ENCODE measurements at regions not wholly inside any gene's neighbourhood (a gene's known extent, or its start where the extent isn't known, plus 50 kb on each side); places are given as distances from the start of the nearest gene placed in this dataset.
"Not testable (repeated sequence)": the region's sequence is repeated elsewhere in the genome, so short reads cannot be mapped to it uniquely, and the experiment has no call there.

DNA sequence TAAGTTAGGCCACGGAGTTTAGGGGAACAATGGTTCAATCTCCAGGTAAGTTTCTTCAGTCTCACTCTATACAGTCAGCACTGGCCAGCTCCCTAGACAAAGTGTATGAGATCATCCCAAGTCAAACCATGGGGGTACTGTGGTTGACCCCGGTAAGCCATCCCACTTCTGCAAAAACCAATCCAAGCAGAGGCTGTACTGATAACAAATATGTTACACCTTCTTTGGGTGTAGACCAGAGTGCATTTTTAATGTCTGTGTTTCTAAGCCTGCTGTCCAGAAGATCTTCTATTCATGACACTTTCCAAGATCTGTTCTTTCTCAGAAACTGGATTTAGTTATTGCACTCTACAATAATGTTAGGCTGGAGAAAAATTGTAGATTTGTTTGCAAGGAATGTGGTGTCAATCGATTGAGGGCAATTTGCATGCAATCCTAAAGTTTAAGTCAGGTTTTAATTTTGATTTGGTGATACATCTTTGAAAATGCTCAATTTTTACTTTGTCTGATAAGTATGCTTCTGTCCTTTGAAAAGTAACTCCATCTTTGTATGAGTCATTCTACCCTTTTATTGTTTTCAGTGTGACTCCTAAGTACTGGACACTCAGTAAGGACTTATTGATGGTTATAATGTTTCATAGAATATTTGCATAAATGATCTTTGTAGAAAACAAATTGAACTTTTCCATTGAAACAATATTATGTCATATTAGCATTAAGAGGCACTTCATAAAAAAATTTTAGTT is 152.4 kb downstream of the HLX start:
- Mint-ChIP-seq H3K4me3 (no peak overlapping the region), H3K4me1 (no peaks in the 10 kb centered on the region), H3K27ac (no peak overlapping the region), H3K9me3 (no peaks in the 10 kb centered on the region), H3K27me3 (no peaks in the 10 kb centered on the region)
- DNase-seq, result no peak
- ATAC-seq, result no peak

DNA sequence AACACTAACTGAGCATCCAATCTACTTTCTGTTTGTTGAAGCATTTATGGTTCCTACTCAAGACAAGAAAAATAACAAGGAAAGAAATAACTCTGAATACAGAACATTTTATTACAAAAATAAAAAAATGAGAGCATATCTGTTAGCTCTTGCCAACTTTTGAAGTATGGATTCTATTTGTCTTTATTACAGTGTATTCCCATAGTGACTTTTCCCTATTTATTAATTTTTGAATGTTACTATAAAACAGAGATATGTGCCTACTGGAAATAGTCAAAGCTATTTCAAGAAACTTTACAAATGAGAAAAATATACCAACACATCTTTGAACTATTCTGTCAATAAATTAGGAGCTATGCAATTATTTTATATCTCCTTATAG is 153.0 kb downstream of the HLX start:
- ATAC-seq, result no peak

DNA sequence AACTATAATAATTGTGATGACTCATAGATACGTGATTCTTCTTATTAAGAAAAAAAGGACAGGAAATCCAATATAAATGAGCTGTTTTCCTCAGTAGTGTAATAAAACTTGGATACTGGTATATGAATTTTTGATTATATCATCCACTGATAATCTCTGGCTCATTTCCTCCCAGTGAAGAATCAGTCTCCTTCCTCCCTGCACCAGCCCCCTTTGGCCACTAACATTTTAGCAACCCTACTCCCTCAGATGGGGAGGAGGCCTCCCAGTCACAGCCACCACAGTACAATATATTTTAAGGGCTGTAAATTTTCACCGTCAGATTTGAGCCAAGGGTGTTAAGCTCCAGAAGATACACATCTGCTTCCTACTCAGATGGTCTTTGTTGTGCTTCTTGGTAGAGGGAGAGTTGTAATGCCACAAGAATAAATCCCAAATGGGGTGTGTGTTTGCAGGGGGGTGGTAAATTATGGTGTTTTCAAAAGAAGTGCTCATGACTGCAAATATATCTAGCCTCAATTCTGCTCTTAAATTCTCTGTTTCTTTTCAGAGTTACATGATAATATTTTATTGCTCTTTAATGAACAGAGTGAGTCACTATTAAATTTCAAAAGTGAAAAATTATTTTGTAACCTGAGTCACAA is 153.5 kb downstream of the HLX start:
- Mint-ChIP-seq H3K4me1 (no peaks in the 10 kb centered on the region), H3K27ac (no peak overlapping the region), H3K27me3 (no peaks in the 10 kb centered on the region), H3K9me3 (peaks cover 0 to 9% of the 10 kb centered on the region in 2 donors), H3K4me3 (no peak overlapping the region)
- DNase-seq (no peak), ATAC-seq (no peak)

More for the DNA sequence above, 153.0 kb downstream of the HLX start:
- Mint-ChIP-seq H3K9me3 (peaks cover 0 to 3% of the 10 kb centered on the region in 2 donors), H3K27me3 (no peaks in the 10 kb centered on the region), H3K4me1 (no peaks in the 10 kb centered on the region), H3K4me3 (no peak overlapping the region), H3K27ac (no peak overlapping the region)
- no peak for DNase-seq

DNA sequence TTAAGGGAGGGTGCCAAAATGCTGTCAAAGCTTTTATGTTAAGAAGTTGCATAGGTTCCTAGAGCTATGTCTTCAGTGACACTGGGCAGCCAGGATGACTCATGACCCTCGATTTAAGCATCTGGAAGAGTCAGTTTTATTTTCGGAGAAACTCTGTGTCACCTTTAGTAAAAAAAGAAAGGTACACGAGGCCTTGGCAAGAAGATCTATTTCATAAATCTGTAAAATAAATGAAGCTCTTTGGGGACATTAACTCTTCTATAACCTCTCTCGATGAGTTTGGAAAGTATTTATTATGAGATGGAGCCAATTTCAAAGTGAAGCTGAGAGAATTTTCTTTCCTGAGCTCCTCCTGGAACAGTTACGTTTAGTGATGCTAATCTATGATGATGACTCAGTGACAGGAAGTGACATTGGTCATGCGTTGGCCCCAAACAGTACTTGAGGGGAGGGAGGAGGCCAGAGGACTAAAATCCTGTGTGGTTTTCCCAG is 156.5 kb downstream of the HLX start:
- Mint-ChIP-seq H3K9me3 (peaks cover 0 to 14% of the 10 kb centered on the region in 2 donors), H3K27ac (no peak overlapping the region), H3K4me3 (no peak overlapping the region), H3K27me3 (no peaks in the 10 kb centered on the region), H3K4me1 (no peaks in the 10 kb centered on the region)
- DNase-seq (no peak), ATAC-seq (no peak)

DNA sequence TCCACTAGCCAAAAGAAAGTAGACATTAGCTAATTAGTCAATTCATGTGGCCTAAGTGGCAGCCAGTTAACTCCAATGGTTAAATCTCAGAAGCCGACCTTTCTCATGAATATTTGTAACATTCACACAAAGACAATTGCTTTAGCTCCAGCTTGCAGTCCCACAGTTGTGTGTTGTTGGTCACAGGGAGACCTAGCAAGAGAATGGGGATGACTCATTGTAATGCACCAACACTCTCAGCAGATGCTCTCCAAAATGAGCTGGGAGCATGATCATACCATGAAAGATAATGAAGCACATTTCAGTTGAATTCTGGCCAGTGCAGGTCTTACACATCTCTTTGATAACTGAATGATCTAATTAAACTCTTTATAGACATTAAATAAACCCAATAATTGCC is 160.4 kb downstream of the HLX start:
- H3K4me1 Mint-ChIP-seq, result no peaks in the 10 kb centered on the region
- no peak for DNase-seq
- H3K9me3 Mint-ChIP-seq, result peaks cover 0 to 14% of the 10 kb centered on the region in 2 donors
- no peak for ATAC-seq
- no peaks in the 10 kb centered on the region for H3K27me3 Mint-ChIP-seq
- no peak overlapping the region for H3K27ac Mint-ChIP-seq
- no peak overlapping the region for H3K4me3 Mint-ChIP-seq

DNA sequence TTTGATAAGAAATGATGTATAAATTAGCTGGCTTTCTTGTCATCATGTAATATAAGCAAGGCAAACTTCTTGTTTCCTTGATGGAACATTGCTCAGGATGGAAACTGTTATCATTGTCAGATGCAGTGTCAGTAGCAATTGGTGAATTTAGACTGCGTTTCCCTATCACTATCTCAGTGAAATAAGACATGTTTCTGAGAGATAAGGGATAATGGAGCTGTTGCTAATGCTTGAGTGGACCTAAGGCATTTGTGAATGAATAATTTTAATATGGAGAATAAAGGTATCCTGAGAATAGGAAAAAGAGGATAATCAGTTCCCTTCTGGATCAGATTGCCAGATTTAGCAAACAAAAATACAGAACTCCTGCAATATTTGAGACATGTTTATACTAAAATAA is 160.9 kb downstream of the HLX start:
- Mint-ChIP-seq H3K9me3 (peaks cover 0 to 14% of the 10 kb centered on the region in 2 donors), H3K27me3 (no peaks in the 10 kb centered on the region), H3K4me3 (no peak overlapping the region), H3K4me1 (no peaks in the 10 kb centered on the region), H3K27ac (no peak overlapping the region)
- no peak for DNase-seq
- no peak for ATAC-seq

DNA sequence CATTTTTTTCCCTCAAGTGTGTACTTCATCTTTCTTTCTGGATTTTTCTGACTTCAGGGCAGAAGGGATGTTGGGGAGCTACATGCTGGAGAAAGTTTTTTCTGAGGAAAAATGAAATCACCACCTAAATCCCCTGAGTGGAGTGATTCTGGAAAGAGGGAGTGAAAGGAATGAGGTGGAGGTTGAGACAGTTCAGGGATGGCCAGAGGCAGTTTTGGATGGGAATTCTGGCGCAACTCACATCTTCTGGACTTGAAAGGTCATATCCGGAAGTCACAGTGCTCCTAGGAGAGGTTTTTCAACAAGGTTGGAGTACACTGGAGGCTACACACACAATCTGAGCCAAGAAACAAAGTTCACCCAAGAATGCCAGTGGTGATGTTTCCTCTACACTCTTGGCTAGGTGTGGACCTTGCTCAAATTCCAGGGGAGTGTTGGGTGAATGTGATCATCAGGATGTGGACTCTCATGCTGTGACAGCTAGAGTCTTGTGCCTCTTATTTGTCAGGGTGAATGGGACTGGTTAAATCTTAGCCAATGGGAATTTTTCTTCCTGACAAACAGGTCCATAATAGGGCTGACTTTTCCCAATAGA is 161.5 kb downstream of the HLX start:
- no peaks in the 10 kb centered on the region for H3K27me3 Mint-ChIP-seq
- H3K27ac Mint-ChIP-seq, result no peak overlapping the region
- H3K4me1 Mint-ChIP-seq, result no peaks in the 10 kb centered on the region

DNA sequence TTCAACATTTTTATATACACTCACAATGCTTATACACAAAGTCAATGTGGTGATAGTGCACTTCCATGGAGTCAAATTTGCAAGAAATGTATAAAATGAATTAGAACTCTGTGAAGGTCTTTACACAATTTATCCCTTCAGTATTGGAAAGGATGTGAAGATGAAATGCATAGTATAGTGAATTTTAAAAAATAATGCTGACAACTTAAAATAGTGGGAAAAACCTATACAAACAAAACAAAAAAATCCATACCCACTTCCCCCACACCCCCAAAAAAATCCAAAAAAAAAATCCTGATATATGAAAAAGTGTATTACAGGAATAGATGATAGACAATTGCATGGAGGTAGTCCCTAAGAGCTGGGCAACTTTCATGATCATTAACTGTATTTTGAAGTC is 165.3 kb downstream of the HLX start:
- no peaks in the 10 kb centered on the region for H3K27me3 Mint-ChIP-seq
- H3K4me3 Mint-ChIP-seq, result no peak overlapping the region
- H3K27ac Mint-ChIP-seq, result no peak overlapping the region
- ATAC-seq (no peak), DNase-seq (no peak)
- H3K4me1 Mint-ChIP-seq, result no peaks in the 10 kb centered on the region
- H3K9me3 Mint-ChIP-seq, result peaks cover 9 to 11% of the 10 kb centered on the region in 2 donors

More for the DNA sequence above, 161.5 kb downstream of the HLX start:
- Mint-ChIP-seq H3K9me3 (peaks cover 0 to 14% of the 10 kb centered on the region in 2 donors), H3K4me3 (no peak overlapping the region)
- DNase-seq, result no peak
- no peak for ATAC-seq

DNA sequence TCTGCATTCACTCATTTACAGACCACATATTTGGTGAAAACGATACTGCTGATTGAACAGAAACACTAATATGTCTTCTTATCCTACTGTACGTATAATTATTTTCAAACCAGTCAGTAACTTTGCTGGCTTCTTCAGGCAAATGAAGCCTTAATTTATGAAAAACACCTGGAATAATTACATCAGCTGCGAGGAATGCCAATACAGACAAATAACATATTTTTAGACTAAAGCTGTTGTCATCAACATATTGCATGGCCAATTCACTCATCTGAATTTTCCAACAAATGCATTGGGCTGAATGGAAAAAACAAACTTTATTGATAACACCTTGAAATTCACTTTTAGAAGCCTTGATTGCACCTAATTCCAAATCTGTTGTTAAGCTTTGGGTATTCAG is 165.9 kb downstream of the HLX start:
- Mint-ChIP-seq H3K9me3 (peaks cover 15 to 17% of the 10 kb centered on the region in 2 donors), H3K4me3 (no peak overlapping the region), H3K4me1 (no peaks in the 10 kb centered on the region), H3K27ac (no peak overlapping the region), H3K27me3 (no peaks in the 10 kb centered on the region)
- ATAC-seq (no peak), DNase-seq (no peak)

DNA sequence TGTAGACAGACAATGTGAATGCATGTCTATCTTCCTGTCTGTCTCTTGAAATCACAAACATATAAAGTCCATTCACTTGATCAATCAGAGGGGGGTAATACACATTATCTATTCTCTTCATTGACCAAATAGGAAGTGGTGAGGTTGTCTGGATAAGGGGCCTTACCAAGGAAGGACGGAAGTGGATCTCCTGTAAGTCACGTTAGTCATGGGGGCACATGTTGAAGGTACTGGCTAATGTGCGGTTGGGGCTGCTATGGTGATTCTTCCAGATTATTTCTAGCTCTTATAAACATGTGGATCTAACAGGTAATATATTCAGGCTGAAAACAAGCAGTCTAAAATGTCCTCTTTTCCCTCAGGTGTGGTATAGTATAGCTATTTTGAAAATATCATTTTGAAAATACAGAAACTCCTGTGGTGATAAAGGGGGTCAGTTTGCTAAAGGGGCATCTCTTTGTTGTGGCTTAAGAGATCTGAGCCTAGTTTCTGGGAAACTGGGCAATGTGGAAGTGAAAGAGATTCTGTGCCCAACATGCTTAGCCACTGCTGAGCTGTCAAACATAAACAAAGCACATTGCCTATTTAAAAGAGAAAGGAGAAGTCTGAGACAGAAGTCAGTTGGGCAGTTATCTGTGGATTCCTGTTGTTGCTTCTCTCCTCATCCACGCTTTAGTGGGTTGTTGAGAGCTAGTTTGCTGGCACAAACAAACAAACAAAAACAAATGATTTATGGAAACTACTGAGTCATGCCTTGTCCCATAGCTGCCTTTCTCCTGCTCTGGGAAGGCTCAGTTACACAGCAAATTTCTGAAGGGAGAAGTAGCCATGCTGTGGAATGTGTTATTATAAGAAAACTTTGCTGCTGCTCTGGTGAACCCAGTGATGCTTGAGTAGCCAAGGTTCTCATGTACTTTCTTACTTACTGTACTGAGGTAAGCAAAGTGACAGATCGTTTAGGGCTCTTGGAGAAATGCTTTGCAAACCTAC is 166.9 kb downstream of the HLX start:
- ATAC-seq (peak; percentile 40), DNase-seq (no peak)
- H3K27ac Mint-ChIP-seq, result peak overlapping the region in 1 of 2 donors; percentile 81
- peaks cover 20 to 23% of the 10 kb centered on the region in 2 donors for H3K9me3 Mint-ChIP-seq
- H3K4me1 Mint-ChIP-seq, result no peaks in the 10 kb centered on the region
- H3K4me3 Mint-ChIP-seq, result no peak overlapping the region
- H3K27me3 Mint-ChIP-seq, result no peaks in the 10 kb centered on the region

DNA sequence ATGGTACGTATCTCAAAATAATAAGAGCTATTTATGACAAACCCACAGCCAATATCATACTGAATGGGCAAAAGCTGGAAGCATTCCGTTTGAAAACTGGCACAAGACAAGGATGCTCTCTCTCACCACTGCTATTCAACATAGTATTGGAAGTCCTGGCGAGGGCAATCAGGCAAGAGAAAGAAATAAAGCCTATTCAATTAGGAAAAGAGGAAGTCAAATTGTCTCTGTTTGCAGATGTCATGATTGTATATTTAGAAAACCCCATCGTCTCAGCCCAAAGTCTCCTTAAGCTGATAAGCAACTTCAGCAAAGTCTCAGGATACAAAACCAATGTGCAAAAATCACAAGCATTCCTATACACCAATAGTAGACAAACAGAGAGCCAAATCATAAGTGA is 172.1 kb downstream of the HLX start:
- H3K27me3 Mint-ChIP-seq, H3K27ac Mint-ChIP-seq, DNase-seq, ATAC-seq, H3K4me1 Mint-ChIP-seq, H3K4me3 Mint-ChIP-seq: not testable (repeated sequence)
- peaks cover 23 to 24% of the 10 kb centered on the region in 2 donors for H3K9me3 Mint-ChIP-seq

DNA sequence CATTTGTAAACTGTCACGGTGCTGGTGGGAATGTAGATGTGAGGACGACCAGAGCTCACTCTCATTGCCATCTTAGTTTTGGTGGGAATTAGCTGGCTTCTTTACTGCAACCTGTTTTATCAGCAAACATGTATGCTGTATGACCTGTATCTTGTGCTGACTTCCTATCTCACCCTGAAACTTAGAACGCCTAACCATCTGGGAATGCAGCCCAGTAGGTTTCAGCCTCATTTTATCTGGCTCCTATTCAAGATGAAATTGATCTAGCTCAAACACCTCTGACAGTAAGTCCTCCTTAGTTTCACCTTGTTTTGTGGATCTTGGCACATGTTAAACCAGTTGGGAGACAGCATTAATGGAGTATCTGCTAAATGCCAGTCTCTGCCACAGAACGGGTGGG is 174.6 kb downstream of the HLX start:
- no peak for DNase-seq
- Mint-ChIP-seq H3K9me3 (peaks cover 16 to 19% of the 10 kb centered on the region in 2 donors), H3K27ac (no peak overlapping the region), H3K4me3 (no peak overlapping the region), H3K4me1 (no peaks in the 10 kb centered on the region), H3K27me3 (no peaks in the 10 kb centered on the region)
- no peak for ATAC-seq

DNA sequence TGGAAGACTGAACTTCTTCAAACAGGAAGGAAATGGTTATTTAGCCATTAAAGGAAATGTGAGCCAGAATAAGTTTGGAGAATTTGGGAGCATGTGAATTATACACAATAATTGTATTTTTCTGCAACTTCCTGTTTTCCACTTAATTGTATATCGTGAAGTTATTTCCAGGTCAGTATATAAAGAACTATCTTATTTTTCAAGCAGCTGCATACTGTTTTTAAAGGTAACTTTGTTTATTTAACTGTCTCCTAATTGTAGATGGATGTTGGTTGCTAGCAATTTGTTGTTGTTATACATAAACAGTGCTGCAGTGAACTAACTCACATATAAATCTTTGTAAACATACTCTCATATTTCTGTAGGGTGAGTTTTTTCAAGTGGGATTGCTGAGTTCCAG is 180.3 kb downstream of the HLX start:
- no peaks in the 10 kb centered on the region for H3K9me3 Mint-ChIP-seq
- H3K4me1 Mint-ChIP-seq, result no peaks in the 10 kb centered on the region
- no peak for DNase-seq
- H3K27me3 Mint-ChIP-seq, result peaks cover 14% of the 10 kb centered on the region
- H3K27ac Mint-ChIP-seq, result no peak overlapping the region
- ATAC-seq, result no peak
- no peak overlapping the region for H3K4me3 Mint-ChIP-seq

DNA sequence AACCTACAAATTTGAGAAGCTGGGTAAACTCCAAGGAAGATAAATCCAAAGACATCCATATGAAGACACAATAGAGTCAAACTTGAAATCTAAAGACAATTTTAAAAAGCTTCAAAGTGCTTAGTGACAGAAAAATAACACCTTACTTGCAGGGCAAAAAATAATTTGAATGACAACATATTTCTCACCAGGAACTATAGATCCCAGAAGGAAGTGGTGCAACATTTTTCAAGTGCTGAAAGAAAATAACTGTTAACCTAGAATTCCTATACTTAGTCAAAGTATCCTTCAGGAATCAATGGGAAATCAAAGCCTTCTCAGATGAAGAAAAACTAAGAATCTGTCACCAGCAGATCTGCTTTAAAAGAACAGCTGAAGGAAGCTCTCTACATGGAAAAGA is 184.4 kb downstream of the HLX start:
- no peak overlapping the region for H3K27ac Mint-ChIP-seq
- no peaks in the 10 kb centered on the region for H3K4me1 Mint-ChIP-seq
- ATAC-seq, result no peak
- DNase-seq, result no peak
- no peak overlapping the region for H3K4me3 Mint-ChIP-seq
- H3K27me3 Mint-ChIP-seq, result peaks cover 21% of the 10 kb centered on the region
- H3K9me3 Mint-ChIP-seq, result no peaks in the 10 kb centered on the region

DNA sequence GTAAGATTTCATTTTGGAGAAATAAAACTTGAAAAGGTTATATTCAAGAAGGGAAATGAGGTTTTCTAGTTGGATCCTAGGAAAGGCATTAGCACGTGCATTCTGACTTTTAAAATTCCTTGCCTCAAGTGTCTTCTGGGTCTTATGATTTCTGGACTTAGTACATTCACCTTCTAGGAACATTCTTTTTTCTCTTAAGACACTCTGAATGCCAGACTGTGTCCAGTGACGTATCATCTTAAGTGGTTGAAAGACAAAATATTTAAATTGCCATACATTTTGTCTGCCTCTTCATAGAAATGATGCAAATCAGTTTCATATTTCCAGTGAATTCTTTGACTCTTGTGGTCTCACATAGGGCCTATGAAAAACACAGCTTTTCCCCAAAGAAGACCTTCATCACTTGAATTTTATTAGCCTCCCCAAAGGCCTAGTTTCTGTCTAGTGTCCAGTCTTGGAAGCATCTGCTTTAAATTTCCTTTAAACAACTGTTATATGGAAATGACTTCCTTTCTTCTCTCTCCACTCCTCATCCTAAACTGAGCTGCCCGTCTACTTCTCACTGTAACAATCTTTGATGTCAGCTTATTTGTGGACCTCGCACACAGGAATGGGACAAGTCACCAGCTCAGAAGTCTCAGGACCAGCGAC is 187.2 kb downstream of the HLX start:
- Mint-ChIP-seq H3K27ac (no peak overlapping the region), H3K4me1 (peaks cover 11% of the 10 kb centered on the region), H3K4me3 (no peak overlapping the region), H3K9me3 (no peaks in the 10 kb centered on the region), H3K27me3 (peaks cover 21% of the 10 kb centered on the region)
- ATAC-seq (no peak), DNase-seq (no peak)

All from stimulated activated naive CD8-positive, alpha-beta T cell treated with anti-CD3 and anti-CD28 coated beads, Interleukin-15, amount 100 ng/mL, for 72 hours (primary cell).